Frontal cortex (tissue), 3 donors: ENCODE measurements at regions not wholly inside any gene's neighbourhood (a gene's known extent, or its start where the extent isn't known, plus 50 kb on each side); places are given as distances from the start of the nearest gene placed in this dataset.
A peak's percentile ranks its signal among the peaks of the same experiment; 100 is the strongest.
"Not testable (repeated sequence)": the region's sequence is repeated elsewhere in the genome, so short reads cannot be mapped to it uniquely, and the experiment has no call there.

Experiments
- DNase-seq, 2 donors: peaks; one replicate each; pipeline ENCODE4 v3.0.0; 2012; ENCODE audit warnings: low spot score in 2 of 2
- FAIRE-seq: peaks from 2 replicates; lab custom pipeline; 2012; peaks lifted over from hg19 to GRCh38; lab: Jason Lieb, UNC
- donor health status: control.
- donor health status: control.
- donor health status: control.

GRCh38 chr12:25783566-25783965 is 174.9 kb upstream of the RASSF8 start:
- DNase-seq = no peak
- no peak for FAIRE-seq

GRCh38 chr12:25784669-25785068 is 173.8 kb upstream of the RASSF8 start:
- FAIRE-seq (no peak), DNase-seq (no peak)

GRCh38 chr12:25785134-25785533 is 173.3 kb upstream of the RASSF8 start:
- FAIRE-seq = no peak
- no peak for DNase-seq

GRCh38 chr12:25787701-25788100 is 170.8 kb upstream of the RASSF8 start:
- no peak for DNase-seq
- no peak for FAIRE-seq

GRCh38 chr12:25788707-25789442 is 169.6 kb upstream of the RASSF8 start:
- FAIRE-seq (no peak), DNase-seq (no peak)

- no peak for FAIRE-seq
- no peak for DNase-seq
These were observed 168.9 kb upstream of the RASSF8 start for GRCh38 chr12:25789541-25789944.

- DNase-seq (no peak), FAIRE-seq (no peak)
These were observed 166.5 kb upstream of the RASSF8 start for GRCh38 chr12:25792031-25792430.

- FAIRE-seq (no peak), DNase-seq (no peak)
These were observed 165.3 kb upstream of the RASSF8 start for GRCh38 chr12:25793196-25793595.

GRCh38 chr12:25794571-25794970 is 163.9 kb upstream of the RASSF8 start:
- no peak for DNase-seq
- no peak for FAIRE-seq

- DNase-seq = no peak
- no peak for FAIRE-seq
These were observed 161.9 kb upstream of the RASSF8 start for GRCh38 chr12:25796523-25797000.

- FAIRE-seq (no peak), DNase-seq (no peak)
These were observed 161.1 kb upstream of the RASSF8 start for GRCh38 chr12:25797386-25797785.

GRCh38 chr12:25797949-25798348 is 160.5 kb upstream of the RASSF8 start:
- DNase-seq (no peak), FAIRE-seq (no peak)

- no peak for FAIRE-seq
- no peak for DNase-seq
These were observed 158.4 kb upstream of the RASSF8 start for GRCh38 chr12:25800101-25800500.

- FAIRE-seq = peak; percentile 8
These were observed 156.7 kb upstream of the RASSF8 start for GRCh38 chr12:25801734-25802133.

GRCh38 chr12:25802143-25802542 is 156.3 kb upstream of the RASSF8 start:
- FAIRE-seq (no peak), DNase-seq (no peak)

More at GRCh38 chr12:25801734-25802133, 156.7 kb upstream of the RASSF8 start:
- DNase-seq = peak in 1 of 2 donors; percentile 10

- FAIRE-seq, DNase-seq: not testable (repeated sequence)
These were observed 155.3 kb upstream of the RASSF8 start for GRCh38 chr12:25803029-25803664.

GRCh38 chr12:25804286-25804685 is 154.2 kb upstream of the RASSF8 start:
- DNase-seq, FAIRE-seq: not testable (repeated sequence)

GRCh38 chr12:25806271-25806670 is 152.2 kb upstream of the RASSF8 start:
- FAIRE-seq (no peak), DNase-seq (no peak)

GRCh38 chr12:25808604-25809003 is 149.9 kb upstream of the RASSF8 start:
- no peak for FAIRE-seq

GRCh38 chr12:25810683-25811082 is 147.8 kb upstream of the RASSF8 start:
- DNase-seq = no peak
- no peak for FAIRE-seq

More at GRCh38 chr12:25808604-25809003, 149.9 kb upstream of the RASSF8 start:
- DNase-seq = no peak

- DNase-seq (no peak), FAIRE-seq (no peak)
These were observed 146.8 kb upstream of the RASSF8 start for GRCh38 chr12:25811656-25812126.
